ENCODE measurements at regions not wholly inside any gene's neighbourhood (a gene's known extent, or its start where the extent isn't known, plus 50 kb on each side); places are given as distances from the start of the nearest gene placed in this dataset.

DNA sequence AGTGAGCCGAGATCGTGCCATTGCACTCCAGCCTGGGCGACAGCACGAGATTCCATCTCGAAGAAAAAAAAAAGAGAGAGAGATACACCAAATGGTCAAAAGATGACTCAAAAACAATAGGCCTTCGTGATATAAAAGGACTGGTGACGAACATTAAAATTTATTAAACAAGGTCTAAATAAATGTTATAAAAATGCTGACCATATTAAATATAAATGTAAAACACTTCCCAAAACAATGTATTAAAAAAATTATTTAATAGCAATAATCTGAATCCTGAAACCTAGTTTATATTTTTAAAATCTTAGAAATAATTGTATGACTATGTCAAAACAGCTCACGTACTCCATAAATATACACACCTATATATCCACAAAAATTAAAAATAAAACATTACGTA, 247.6 kb downstream of the SETD4 start:
- no peak for TF ChIP-seq POLR2A (IDR thresholded peaks at IDR 0.05; ENCODE audit: low read depth, low read length)
- TF ChIP-seq EZH2 (IDR thresholded peaks at IDR 0.05; ENCODE audit: borderline replicate concordance, low read depth, low read length, severe bottlenecking): no peak
- TF ChIP-seq, protein P1, sequence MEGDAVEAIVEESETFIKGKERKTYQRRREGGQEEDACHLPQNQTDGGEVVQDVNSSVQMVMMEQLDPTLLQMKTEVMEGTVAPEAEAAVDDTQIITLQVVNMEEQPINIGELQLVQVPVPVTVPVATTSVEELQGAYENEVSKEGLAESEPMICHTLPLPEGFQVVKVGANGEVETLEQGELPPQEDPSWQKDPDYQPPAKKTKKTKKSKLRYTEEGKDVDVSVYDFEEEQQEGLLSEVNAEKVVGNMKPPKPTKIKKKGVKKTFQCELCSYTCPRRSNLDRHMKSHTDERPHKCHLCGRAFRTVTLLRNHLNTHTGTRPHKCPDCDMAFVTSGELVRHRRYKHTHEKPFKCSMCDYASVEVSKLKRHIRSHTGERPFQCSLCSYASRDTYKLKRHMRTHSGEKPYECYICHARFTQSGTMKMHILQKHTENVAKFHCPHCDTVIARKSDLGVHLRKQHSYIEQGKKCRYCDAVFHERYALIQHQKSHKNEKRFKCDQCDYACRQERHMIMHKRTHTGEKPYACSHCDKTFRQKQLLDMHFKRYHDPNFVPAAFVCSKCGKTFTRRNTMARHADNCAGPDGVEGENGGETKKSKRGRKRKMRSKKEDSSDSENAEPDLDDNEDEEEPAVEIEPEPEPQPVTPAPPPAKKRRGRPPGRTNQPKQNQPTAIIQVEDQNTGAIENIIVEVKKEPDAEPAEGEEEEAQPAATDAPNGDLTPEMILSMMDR (IDR thresholded peaks at IDR 0.05; ENCODE audit: extremely low read depth in 1 of 2, insufficient read depth in 1 of 2, low read depth in 1 of 2, low read length in 2 of 2): no peak
- no peak for TF ChIP-seq MYC (IDR thresholded peaks at IDR 0.05; ENCODE audit: low read depth, low read length)
- TF ChIP-seq POLR2AphosphoS5 (IDR thresholded peaks at IDR 0.05; ENCODE audit: insufficient read depth, low read depth, low read length): no peak
- TF ChIP-seq, protein P2, sequence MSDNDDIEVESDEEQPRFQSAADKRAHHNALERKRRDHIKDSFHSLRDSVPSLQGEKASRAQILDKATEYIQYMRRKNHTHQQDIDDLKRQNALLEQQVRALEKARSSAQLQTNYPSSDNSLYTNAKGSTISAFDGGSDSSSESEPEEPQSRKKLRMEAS (IDR thresholded peaks at IDR 0.05; ENCODE audit: insufficient read depth, insufficient read length): no peak

All from endothelial cell of umbilical vein (primary cell).